Ovary (tissue), 7 donors: ENCODE measurements at regions not wholly inside any gene's neighbourhood (a gene's known extent, or its start where the extent isn't known, plus 50 kb on each side); places are given as distances from the start of the nearest gene placed in this dataset. TPM values are rescaled to one million over a fixed set of nuclear protein-coding genes. Genes with fewer than 3 reads are reported as not detected.

ENCODE experiments used
- DNase-seq, 5 donors: peaks; one replicate each; pipeline ENCODE4 v3.0.0-alpha.2; 2019 to 2020
- H3K27ac ChIP-seq, 2 donors: fragments of 200-600 bp; one replicate each; pipeline versions ENCODE4 v1.5.1 to v1.8.0; 2019 to 2022
- H3K27me3 ChIP-seq: fragments of 200-600 bp; one replicate; pipeline ENCODE4 v1.8.0; 2022
- H3K36me3 ChIP-seq: fragments of 200-600 bp; sonication (generic); one replicate; pipeline ENCODE4 v1.5.1; 2019
- H3K4me1 ChIP-seq: one replicate; pipeline ENCODE4 v1.8.1; 2013; ENCODE audit warnings: mild to moderate bottlenecking, moderate library complexity; ENCODE audit not compliant: insufficient read depth
- H3K4me3 ChIP-seq: fragments of 200-600 bp; sonication (generic); one replicate; pipeline ENCODE4 v1.5.1; 2017
- H3K9me3 ChIP-seq, 2 donors: fragments of 200-600 bp in 1 of 2; sonication (generic) in 1 of 2; one replicate each; pipeline versions ENCODE4 v1.5.1 to v1.8.1; 2013 to 2019; ENCODE audit warnings: mild to moderate bottlenecking in 1 of 2, moderate library complexity in 1 of 2
- CTCF ChIP-seq, 3 donors: fragments of 450-650 bp in 2 of 3; fragments of 200-600 bp in 1 of 3; IDR thresholded peaks; one replicate each; pipeline versions ENCODE4 v1.5.1 to v1.8.0; 2016 to 2022; ENCODE audit warnings: antibody characterized with exemption in 3 of 3, mild to moderate bottlenecking in 1 of 3
- EP300 ChIP-seq: sonication (generic); formaldehyde crosslinking; IDR thresholded peaks from one replicate; pipeline ENCODE4 v1.6.1; 2017; ENCODE audit warnings: antibody characterized with exemption
- POLR2A ChIP-seq: fragments of 450-650 bp; IDR thresholded peaks from one replicate; pipeline ENCODE4 v1.6.1; 2017; ENCODE audit warnings: antibody characterized with exemption, mild to moderate bottlenecking, moderate library complexity
- WGBS, 3 donors: extraction: QIAGEN DNeasy Blood & Tissue Kit in 1 of 3; methylation state at CpG; one replicate each; pipeline versions ENCODE4 v1.1.5 to v1.1.7; 2013 to 2017; 5-methylcytosine and 5-hydroxymethylcytosine counted together
- intact Hi-C, 4 donors: fragments of 100-400 bp; cut with DNase I; formaldehyde crosslinking; loops; one replicate each; pipeline versions ENCODE4 v1.11.0 to v1.15.1; 2022 to 2023
- microRNA counts: library from miRNA; unstranded; fragments of <30 nt; microRNA quantifications from one replicate; lab custom pipeline; 2016
- microRNA-seq, 3 donors: library from miRNA; unstranded; fragments of <30 nt; microRNA quantifications; one replicate each; pipeline versions ENCODE4 to v1.2.0, GENCODE V29; 2019 to 2020
- small RNA-seq: library from RNA; depleted of rRNA; stranded (forward); fragments of <200 nt; gene quantifications from one replicate; pipeline ENCODE3, GENCODE V24; 2016
- donor health status: DM: no; HTN: no; CAD: no; lungs with moderate emphysema.
- donor health status: DM: no; HTN: no; CAD: no.
- donor health status: Bipolar disorder and iron deficiency.
- donor health status: DM: no; HTN: no; CAD: no.
- donor health status: DM: yes; HTN: yes; CAD: no.

DNA sequence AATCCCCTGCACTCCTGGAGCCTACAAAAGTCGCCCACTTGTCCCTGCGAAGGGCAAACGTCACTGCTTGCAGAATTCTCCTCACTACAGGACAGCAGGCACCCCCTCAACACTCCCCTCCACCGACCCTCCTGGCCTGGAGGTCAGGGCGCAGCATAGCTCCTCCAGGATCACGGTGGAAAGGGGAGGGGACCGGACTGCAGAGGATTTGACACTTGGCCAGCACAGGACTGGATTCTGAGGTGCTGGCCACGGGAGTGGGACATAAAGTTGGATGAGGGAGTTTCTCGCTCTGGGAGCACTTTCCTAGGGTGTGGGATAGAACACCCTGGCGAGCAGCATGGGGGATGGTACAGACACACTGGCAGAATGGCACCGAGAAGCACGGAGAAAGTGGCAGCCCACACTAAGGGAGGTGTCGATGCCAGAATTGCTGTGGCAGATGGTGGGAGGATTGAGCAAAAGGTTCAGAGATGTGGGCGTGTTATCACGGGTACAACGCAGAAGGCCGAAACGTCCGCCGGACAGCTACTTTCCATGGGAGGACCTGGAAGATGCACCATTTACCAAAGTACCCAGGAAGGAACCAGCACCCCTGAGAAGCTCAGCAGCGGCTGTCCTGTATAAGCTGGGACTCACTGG, 51.4 kb upstream of the DIO3 start:
- no peak overlapping the region for H3K27ac ChIP-seq
- H3K4me1 ChIP-seq: peaks cover 1% of the 10 kb centered on the region
- peak in 4 of 5 donors; percentile 6 to 26 (median 12) for DNase-seq
- H3K27me3 ChIP-seq: no peaks in the 10 kb centered on the region
- WGBS, 3 donors: 89 to 90% (median 90%) methylated on average over 21 of the region's 21 CpGs
- intact Hi-C loops: no loop called here
- no peak for TF ChIP-seq CTCF (IDR thresholded peaks at IDR 0.05)
- TF ChIP-seq POLR2A: no peak
- TF ChIP-seq EP300: no peak
- H3K4me3 ChIP-seq: no peak overlapping the region
- no peaks in the 10 kb centered on the region for H3K36me3 ChIP-seq
- H3K9me3 ChIP-seq: no peaks in the 10 kb centered on the region

DNA sequence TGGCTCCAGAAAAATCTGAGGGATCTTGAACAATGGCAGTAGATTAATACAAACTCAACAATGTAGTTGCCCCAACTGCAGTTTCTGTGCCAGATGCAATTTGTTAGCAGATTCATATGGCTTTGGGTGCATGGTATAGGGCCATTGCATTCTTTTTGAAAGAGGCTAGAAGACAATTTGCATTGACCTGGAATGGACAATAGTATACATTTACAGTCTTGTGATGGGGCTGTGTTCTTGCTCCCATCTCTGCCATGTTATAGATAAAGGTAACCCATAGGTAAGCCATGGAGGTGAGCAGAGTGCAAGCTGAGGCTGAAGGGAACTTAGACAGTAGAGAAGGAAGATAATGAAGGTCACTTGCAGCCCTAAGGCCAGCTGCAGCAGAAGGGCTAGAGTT, 50.1 kb upstream of the DIO3 start:
- no peak for DNase-seq
- Histone ChIP-seq H3K9me3 (no peaks in the 10 kb centered on the region), H3K4me3 (no peak overlapping the region), H3K27me3 (no peaks in the 10 kb centered on the region), H3K36me3 (no peaks in the 10 kb centered on the region), H3K4me1 (peaks cover under 1% of the 10 kb centered on the region), H3K27ac (no peak overlapping the region)
- intact Hi-C loops: no loop called here
- TF ChIP-seq EP300 (no peak), POLR2A (no peak), CTCF (IDR thresholded peaks at IDR 0.05) (no peak)

MicroRNAs encoded in the stretch of these regions (microRNA counts, 767-probe panel; counts per million panel counts)
- microRNA hsa-miR-1185-5p (lab: Ali Mortazavi, UCI): 530 counts per million, percentile 78 among the panel's probes with 10 or more counts
- microRNA hsa-miR-1193 (lab: Ali Mortazavi, UCI): 530 counts per million, percentile 78 among the panel's probes with 10 or more counts
- microRNA hsa-miR-1197 (lab: Ali Mortazavi, UCI): 530 counts per million, percentile 78 among the panel's probes with 10 or more counts
- 530 counts per million, percentile 78 among the panel's probes with 10 or more counts for microRNA hsa-miR-134 (lab: Ali Mortazavi, UCI)
- microRNA hsa-miR-154-5p (lab: Ali Mortazavi, UCI): 3,753 counts per million, percentile 88 among the panel's probes with 10 or more counts
- microRNA hsa-miR-299-3p (lab: Ali Mortazavi, UCI): 530 counts per million, percentile 78 among the panel's probes with 10 or more counts
- microRNA hsa-miR-299-5p (lab: Ali Mortazavi, UCI): 3,334 counts per million, percentile 86 among the panel's probes with 10 or more counts
- microRNA hsa-miR-300 (lab: Ali Mortazavi, UCI): 530 counts per million, percentile 78 among the panel's probes with 10 or more counts
- 530 counts per million, percentile 78 among the panel's probes with 10 or more counts for microRNA hsa-miR-323a-3p (lab: Ali Mortazavi, UCI)
- 530 counts per million, percentile 78 among the panel's probes with 10 or more counts for microRNA hsa-miR-323a-5p (lab: Ali Mortazavi, UCI)
- microRNA hsa-miR-323b-3p (lab: Ali Mortazavi, UCI): 530 counts per million, percentile 78 among the panel's probes with 10 or more counts
- 530 counts per million, percentile 78 among the panel's probes with 10 or more counts for microRNA hsa-miR-323b-5p (lab: Ali Mortazavi, UCI)
- microRNA hsa-miR-329 (lab: Ali Mortazavi, UCI): 530 counts per million, percentile 78 among the panel's probes with 10 or more counts
- microRNA hsa-miR-369-3p (lab: Ali Mortazavi, UCI): 530 counts per million, percentile 78 among the panel's probes with 10 or more counts
- 530 counts per million, percentile 78 among the panel's probes with 10 or more counts for microRNA hsa-miR-369-5p (lab: Ali Mortazavi, UCI)
- microRNA hsa-miR-376a-3p (lab: Ali Mortazavi, UCI): 4,173 counts per million, percentile 91 among the panel's probes with 10 or more counts
- microRNA hsa-miR-376b (lab: Ali Mortazavi, UCI): 530 counts per million, percentile 78 among the panel's probes with 10 or more counts
- microRNA hsa-miR-376c (lab: Ali Mortazavi, UCI): 3,025 counts per million, percentile 85 among the panel's probes with 10 or more counts
- 530 counts per million, percentile 78 among the panel's probes with 10 or more counts for microRNA hsa-miR-377-3p (lab: Ali Mortazavi, UCI)
- 2,506 counts per million, percentile 83 among the panel's probes with 10 or more counts for microRNA hsa-miR-379-5p (lab: Ali Mortazavi, UCI)
- 530 counts per million, percentile 78 among the panel's probes with 10 or more counts for microRNA hsa-miR-380-3p (lab: Ali Mortazavi, UCI)
- microRNA hsa-miR-381 (lab: Ali Mortazavi, UCI): 530 counts per million, percentile 78 among the panel's probes with 10 or more counts
- 4,051 counts per million, percentile 89 among the panel's probes with 10 or more counts for microRNA hsa-miR-382-5p (lab: Ali Mortazavi, UCI)
- microRNA hsa-miR-409-3p (lab: Ali Mortazavi, UCI): 530 counts per million, percentile 78 among the panel's probes with 10 or more counts
- 530 counts per million, percentile 78 among the panel's probes with 10 or more counts for microRNA hsa-miR-409-5p (lab: Ali Mortazavi, UCI)
- microRNA hsa-miR-410 (lab: Ali Mortazavi, UCI): 530 counts per million, percentile 78 among the panel's probes with 10 or more counts
- 3,709 counts per million, percentile 88 among the panel's probes with 10 or more counts for microRNA hsa-miR-411-5p (lab: Ali Mortazavi, UCI)
- 530 counts per million, percentile 78 among the panel's probes with 10 or more counts for microRNA hsa-miR-412 (lab: Ali Mortazavi, UCI)
- 4,074 counts per million, percentile 90 among the panel's probes with 10 or more counts for microRNA hsa-miR-485-3p (lab: Ali Mortazavi, UCI)
- microRNA hsa-miR-485-5p (lab: Ali Mortazavi, UCI): 2,506 counts per million, percentile 83 among the panel's probes with 10 or more counts
- 530 counts per million, percentile 78 among the panel's probes with 10 or more counts for microRNA hsa-miR-487a (lab: Ali Mortazavi, UCI)
- 3,212 counts per million, percentile 86 among the panel's probes with 10 or more counts for microRNA hsa-miR-487b (lab: Ali Mortazavi, UCI)
- 530 counts per million, percentile 78 among the panel's probes with 10 or more counts for microRNA hsa-miR-494 (lab: Ali Mortazavi, UCI)
- 4,526 counts per million, percentile 92 among the panel's probes with 10 or more counts for microRNA hsa-miR-495 (lab: Ali Mortazavi, UCI)
- microRNA hsa-miR-496 (lab: Ali Mortazavi, UCI): 530 counts per million, percentile 78 among the panel's probes with 10 or more counts
- 530 counts per million, percentile 78 among the panel's probes with 10 or more counts for microRNA hsa-miR-539-5p (lab: Ali Mortazavi, UCI)
- 530 counts per million, percentile 78 among the panel's probes with 10 or more counts for microRNA hsa-miR-541-3p (lab: Ali Mortazavi, UCI)
- microRNA hsa-miR-543 (lab: Ali Mortazavi, UCI): 4,040 counts per million, percentile 89 among the panel's probes with 10 or more counts
- microRNA hsa-miR-544a (lab: Ali Mortazavi, UCI): 1,402 counts per million, percentile 79 among the panel's probes with 10 or more counts
- microRNA hsa-miR-654-3p (lab: Ali Mortazavi, UCI): 530 counts per million, percentile 78 among the panel's probes with 10 or more counts
- microRNA hsa-miR-654-5p (lab: Ali Mortazavi, UCI): 530 counts per million, percentile 78 among the panel's probes with 10 or more counts
- microRNA hsa-miR-655 (lab: Ali Mortazavi, UCI): 530 counts per million, percentile 78 among the panel's probes with 10 or more counts
- 530 counts per million, percentile 78 among the panel's probes with 10 or more counts for microRNA hsa-miR-656 (lab: Ali Mortazavi, UCI)
- 530 counts per million, percentile 78 among the panel's probes with 10 or more counts for microRNA hsa-miR-668 (lab: Ali Mortazavi, UCI)
- microRNA hsa-miR-758 (lab: Ali Mortazavi, UCI): 530 counts per million, percentile 78 among the panel's probes with 10 or more counts
- 530 counts per million, percentile 78 among the panel's probes with 10 or more counts for microRNA hsa-miR-889 (lab: Ali Mortazavi, UCI)

Small RNA genes lying in the stretch of these regions (microRNA-seq; reads per million reads assigned to microRNA genes)
- gene MIR1185-1 (4.4 to 15.5 (median 13.2) reads per million in 3 donors), gene MIR1185-2 (0.95 to 1.4 (median 1.1) reads per million in 3 donors), gene MIR1193 (0 to 1.1 (median 0) reads per million in 3 donors), gene MIR1197 (0 to 0.38 (median 0.18) reads per million in 3 donors), gene MIR134 (147 to 374 (median 155) reads per million in 3 donors), gene MIR154 (133 to 531 (median 320) reads per million in 3 donors), gene MIR299 (216 to 798 (median 388) reads per million in 3 donors), gene MIR300 (0 reads per million in 3 donors), gene MIR323A (9.5 to 40.9 (median 31.3) reads per million in 3 donors), gene MIR323B (0.95 to 8.9 (median 4.2) reads per million in 3 donors), gene MIR329-1 (0 to 0.16 (median 0) reads per million in 3 donors), gene MIR329-2 (0 to 0.38 (median 0) reads per million in 3 donors), gene MIR369 (204 to 746 (median 401) reads per million in 3 donors), gene MIR376A1 (0.79 to 4.9 (median 2.9) reads per million in 3 donors), gene MIR376A2 (1.4 to 3.9 (median 1.5) reads per million in 3 donors), gene MIR376B (22.2 to 188 (median 64.8) reads per million in 3 donors), gene MIR376C (1,481 to 2,234 (median 2,222) reads per million in 3 donors), gene MIR377 (45.3 to 67.0 (median 56.9) reads per million in 3 donors), gene MIR379 (469 to 1,903 (median 1,068) reads per million in 3 donors), gene MIR380 (0.47 to 14.1 (median 3.8) reads per million in 3 donors), gene MIR381 (342 to 895 (median 603) reads per million in 3 donors), gene MIR382 (159 to 415 (median 278) reads per million in 3 donors), gene MIR409 (158 to 575 (median 203) reads per million in 3 donors), gene MIR411 (1,556 to 7,752 (median 3,559) reads per million in 3 donors), gene MIR412 (0 to 3.4 (median 2.7) reads per million in 3 donors), gene MIR485 (44.9 to 103 (median 61.5) reads per million in 3 donors), gene MIR487A (10.1 to 49.5 (median 18.1) reads per million in 3 donors), gene MIR487B (539 to 2,910 (median 704) reads per million in 3 donors), gene MIR494 (35.6 to 151 (median 83.4) reads per million in 3 donors), gene MIR495 (14.7 to 158 (median 111) reads per million in 3 donors), gene MIR496 (6.8 to 7.4 (median 7.3) reads per million in 3 donors), gene MIR539 (5.7 to 17.0 (median 10.2) reads per million in 3 donors), gene MIR541 (0.38 to 1.1 (median 1.1) reads per million in 3 donors), gene MIR543 (17.8 to 73.6 (median 57.7) reads per million in 3 donors), gene MIR544A (0 to 0.18 (median 0) reads per million in 3 donors), gene MIR654 (25.1 to 187 (median 114) reads per million in 3 donors), gene MIR655 (5.7 to 15.9 (median 10.6) reads per million in 3 donors), gene MIR656 (2.2 to 8.4 (median 3.8) reads per million in 3 donors), gene MIR668 (0.47 to 1.4 (median 0.75) reads per million in 3 donors), gene MIR758 (3.5 to 16.6 (median 8.3) reads per million in 3 donors), gene MIR889 (9.6 to 68.0 (median 31.3) reads per million in 3 donors)

Small RNA genes lying in the stretch of these regions (small RNA-seq; reads per million reads assigned to genes)
- gene MIR1185-1: not detected
- not detected for gene MIR1185-2
- 0.20 reads per million for gene MIR1193
- 0.15 reads per million for gene MIR1197
- gene MIR134: 58.8 reads per million, percentile 90 among the genes with 10 or more reads in this experiment
- gene MIR154: 0.20 reads per million
- 1.9 reads per million, percentile 71 among the genes with 10 or more reads in this experiment for gene MIR299
- not detected for gene MIR300
- 0.50 reads per million, percentile 11 among the genes with 10 or more reads in this experiment for gene MIR323A
- not detected for gene MIR323B
- not detected for gene MIR329-1
- gene MIR329-2: not detected
- gene MIR369: 0.80 reads per million, percentile 47 among the genes with 10 or more reads in this experiment
- gene MIR377: 1.4 reads per million, percentile 66 among the genes with 10 or more reads in this experiment
- 2.1 reads per million, percentile 73 among the genes with 10 or more reads in this experiment for gene MIR379
- not detected for gene MIR380
- gene MIR381: 21.2 reads per million, percentile 87 among the genes with 10 or more reads in this experiment
- gene MIR409: 53.8 reads per million, percentile 90 among the genes with 10 or more reads in this experiment
- 77.3 reads per million, percentile 90 among the genes with 10 or more reads in this experiment for gene MIR411
- 0.60 reads per million, percentile 27 among the genes with 10 or more reads in this experiment for gene MIR412
- gene MIR485: 3.4 reads per million, percentile 77 among the genes with 10 or more reads in this experiment
- gene MIR487A: 1.2 reads per million, percentile 61 among the genes with 10 or more reads in this experiment
- 1.0 reads per million, percentile 58 among the genes with 10 or more reads in this experiment for gene MIR487B
- gene MIR494: 0.50 reads per million, percentile 11 among the genes with 10 or more reads in this experiment
- 0.75 reads per million, percentile 43 among the genes with 10 or more reads in this experiment for gene MIR495
- not detected for gene MIR496
- gene MIR539: 0.35 reads per million
- gene MIR541: 0.75 reads per million, percentile 43 among the genes with 10 or more reads in this experiment
- gene MIR543: 0.20 reads per million
- gene MIR544A: not detected
- gene MIR654: 13.1 reads per million, percentile 85 among the genes with 10 or more reads in this experiment
- not detected for gene MIR655
- gene MIR656: not detected
- gene MIR668: not detected
- gene MIR758: 0.30 reads per million
- gene MIR889: 4.0 reads per million, percentile 78 among the genes with 10 or more reads in this experiment
- not detected for gene RF00012
- gene RF00181: not detected
- gene SNORD114-10: 5.0 reads per million, percentile 80 among the genes with 10 or more reads in this experiment
- gene SNORD114-11: 1.6 reads per million, percentile 68 among the genes with 10 or more reads in this experiment
- 12,270 reads per million, percentile 99 among the genes with 10 or more reads in this experiment for gene SNORD114-12
- gene SNORD114-13: 2.1 reads per million, percentile 72 among the genes with 10 or more reads in this experiment
- 99.8 reads per million, percentile 91 among the genes with 10 or more reads in this experiment for gene SNORD114-14
- 91.1 reads per million, percentile 91 among the genes with 10 or more reads in this experiment for gene SNORD114-15
- not detected for gene SNORD114-16
- gene SNORD114-17: 267 reads per million, percentile 94 among the genes with 10 or more reads in this experiment
- not detected for gene SNORD114-18
- 1.5 reads per million, percentile 67 among the genes with 10 or more reads in this experiment for gene SNORD114-19
- gene SNORD114-20: 2,286 reads per million, percentile 98 among the genes with 10 or more reads in this experiment
- gene SNORD114-21: 433 reads per million, percentile 95 among the genes with 10 or more reads in this experiment
- gene SNORD114-22: 5,681 reads per million, percentile 99 among the genes with 10 or more reads in this experiment
- 218 reads per million, percentile 93 among the genes with 10 or more reads in this experiment for gene SNORD114-23
- gene SNORD114-24: 1.5 reads per million, percentile 67 among the genes with 10 or more reads in this experiment
- gene SNORD114-25: 934 reads per million, percentile 97 among the genes with 10 or more reads in this experiment
- gene SNORD114-26: not detected
- gene SNORD114-27: not detected
- gene SNORD114-28: 234 reads per million, percentile 93 among the genes with 10 or more reads in this experiment
- 0.65 reads per million, percentile 33 among the genes with 10 or more reads in this experiment for gene SNORD114-29
- not detected for gene SNORD114-30
- gene SNORD114-31: not detected
- 4.0 reads per million, percentile 78 among the genes with 10 or more reads in this experiment for gene SNORD114-5
- gene SNORD114-6: not detected
- gene SNORD114-7: not detected
- 1,356 reads per million, percentile 97 among the genes with 10 or more reads in this experiment for gene SNORD114-9
